ENCODE measurements at regions not wholly inside any gene's neighbourhood (a gene's known extent, or its start where the extent isn't known, plus 50 kb on each side); places are given as distances from the start of the nearest gene placed in this dataset.

DNA sequence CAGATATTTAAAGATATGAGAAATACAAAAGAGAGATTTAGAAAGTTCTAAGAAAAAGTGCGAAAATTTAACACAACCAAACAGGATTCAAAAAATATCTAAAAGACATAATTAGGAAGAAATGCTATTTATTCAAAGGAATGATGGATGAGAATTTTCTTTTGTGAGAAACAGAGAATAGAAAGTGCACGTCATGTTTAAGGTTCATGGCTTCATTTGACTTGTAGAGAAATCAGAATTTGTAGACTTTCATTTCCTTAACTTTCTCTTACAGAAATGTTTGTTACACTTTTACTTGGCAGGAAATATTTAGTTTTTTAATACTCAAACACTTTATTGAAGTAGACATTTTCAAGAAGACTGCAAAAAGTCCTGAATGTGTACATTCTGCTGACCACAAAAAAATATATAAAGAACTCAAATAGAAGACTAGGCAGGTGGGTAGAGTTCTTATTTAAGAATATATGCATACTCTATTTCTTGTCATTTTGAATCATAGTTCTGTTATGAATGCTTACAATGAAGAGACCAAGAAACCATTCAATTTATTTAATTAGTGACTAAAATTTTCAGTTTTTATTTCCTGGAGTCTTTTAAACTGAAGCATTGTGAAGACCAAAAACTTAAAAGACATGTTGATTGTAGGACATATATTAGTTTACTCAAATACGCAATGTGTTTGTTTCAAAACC lies 710.5 kb upstream of the HS3ST5 start:
- Mint-ChIP-seq H3K4me3 (no peak overlapping the region), H3K9me3 (peaks cover 7% of the 10 kb centered on the region), H3K36me3 (peaks cover 3% of the 10 kb centered on the region; the same call in 1 of the 2 replicates), H3K4me1 (peaks cover 8% of the 10 kb centered on the region), H3K27me3 (ENCODE audit: low read depth) (peaks cover 61% of the 10 kb centered on the region), H3K27ac (no peak overlapping the region)
- CTCF ChIA-PET, result interaction anchor here (1.0 kb wide), 1 partner anchor 492 kb away, joined by 3 read pairs; no protein-coding TSS in a partner anchor
- no peak for TF ChIP-seq TCF7 (CRISPR knock-in tag; IDR thresholded peaks at IDR 0.05; ENCODE audit: low read depth)
- TF ChIP-seq, protein P1, sequence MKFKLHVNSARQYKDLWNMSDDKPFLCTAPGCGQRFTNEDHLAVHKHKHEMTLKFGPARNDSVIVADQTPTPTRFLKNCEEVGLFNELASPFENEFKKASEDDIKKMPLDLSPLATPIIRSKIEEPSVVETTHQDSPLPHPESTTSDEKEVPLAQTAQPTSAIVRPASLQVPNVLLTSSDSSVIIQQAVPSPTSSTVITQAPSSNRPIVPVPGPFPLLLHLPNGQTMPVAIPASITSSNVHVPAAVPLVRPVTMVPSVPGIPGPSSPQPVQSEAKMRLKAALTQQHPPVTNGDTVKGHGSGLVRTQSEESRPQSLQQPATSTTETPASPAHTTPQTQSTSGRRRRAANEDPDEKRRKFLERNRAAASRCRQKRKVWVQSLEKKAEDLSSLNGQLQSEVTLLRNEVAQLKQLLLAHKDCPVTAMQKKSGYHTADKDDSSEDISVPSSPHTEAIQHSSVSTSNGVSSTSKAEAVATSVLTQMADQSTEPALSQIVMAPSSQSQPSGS (CRISPR knock-in tag; IDR thresholded peaks at IDR 0.05; ENCODE audit: borderline replicate concordance, low read depth), result no peak
- TF ChIP-seq SOX15 (CRISPR knock-in tag; IDR thresholded peaks at IDR 0.05), result no peak
- TF ChIP-seq GABPB1 (CRISPR knock-in tag; IDR thresholded peaks at IDR 0.05), result no peak
- no peak for TF ChIP-seq ATF1 (CRISPR knock-in tag; IDR thresholded peaks at IDR 0.05)
- no peak for TF ChIP-seq TEAD1 (CRISPR knock-in tag; IDR thresholded peaks at IDR 0.05)
- TF ChIP-seq, protein P2, sequence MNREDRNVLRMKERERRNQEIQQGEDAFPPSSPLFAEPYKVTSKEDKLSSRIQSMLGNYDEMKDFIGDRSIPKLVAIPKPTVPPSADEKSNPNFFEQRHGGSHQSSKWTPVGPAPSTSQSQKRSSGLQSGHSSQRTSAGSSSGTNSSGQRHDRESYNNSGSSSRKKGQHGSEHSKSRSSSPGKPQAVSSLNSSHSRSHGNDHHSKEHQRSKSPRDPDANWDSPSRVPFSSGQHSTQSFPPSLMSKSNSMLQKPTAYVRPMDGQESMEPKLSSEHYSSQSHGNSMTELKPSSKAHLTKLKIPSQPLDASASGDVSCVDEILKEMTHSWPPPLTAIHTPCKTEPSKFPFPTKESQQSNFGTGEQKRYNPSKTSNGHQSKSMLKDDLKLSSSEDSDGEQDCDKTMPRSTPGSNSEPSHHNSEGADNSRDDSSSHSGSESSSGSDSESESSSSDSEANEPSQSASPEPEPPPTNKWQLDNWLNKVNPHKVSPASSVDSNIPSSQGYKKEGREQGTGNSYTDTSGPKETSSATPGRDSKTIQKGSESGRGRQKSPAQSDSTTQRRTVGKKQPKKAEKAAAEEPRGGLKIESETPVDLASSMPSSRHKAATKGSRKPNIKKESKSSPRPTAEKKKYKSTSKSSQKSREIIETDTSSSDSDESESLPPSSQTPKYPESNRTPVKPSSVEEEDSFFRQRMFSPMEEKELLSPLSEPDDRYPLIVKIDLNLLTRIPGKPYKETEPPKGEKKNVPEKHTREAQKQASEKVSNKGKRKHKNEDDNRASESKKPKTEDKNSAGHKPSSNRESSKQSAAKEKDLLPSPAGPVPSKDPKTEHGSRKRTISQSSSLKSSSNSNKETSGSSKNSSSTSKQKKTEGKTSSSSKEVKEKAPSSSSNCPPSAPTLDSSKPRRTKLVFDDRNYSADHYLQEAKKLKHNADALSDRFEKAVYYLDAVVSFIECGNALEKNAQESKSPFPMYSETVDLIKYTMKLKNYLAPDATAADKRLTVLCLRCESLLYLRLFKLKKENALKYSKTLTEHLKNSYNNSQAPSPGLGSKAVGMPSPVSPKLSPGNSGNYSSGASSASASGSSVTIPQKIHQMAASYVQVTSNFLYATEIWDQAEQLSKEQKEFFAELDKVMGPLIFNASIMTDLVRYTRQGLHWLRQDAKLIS (CRISPR knock-in tag; IDR thresholded peaks at IDR 0.05; ENCODE audit: borderline replicate concordance), result no peak
- no peak for TF ChIP-seq FOXK1 (CRISPR knock-in tag; IDR thresholded peaks at IDR 0.05)
- TF ChIP-seq SMAD3 (CRISPR knock-in tag; IDR thresholded peaks at IDR 0.05; ENCODE audit: borderline replicate concordance), result no peak
- no peak for TF ChIP-seq ZNF423 (CRISPR knock-in tag; IDR thresholded peaks at IDR 0.05)
- no peak for DNase-seq (ENCODE audit: low spot score)
- ATAC-seq, result no peak
- POLR2A ChIA-PET, result no interaction called here

DNA sequence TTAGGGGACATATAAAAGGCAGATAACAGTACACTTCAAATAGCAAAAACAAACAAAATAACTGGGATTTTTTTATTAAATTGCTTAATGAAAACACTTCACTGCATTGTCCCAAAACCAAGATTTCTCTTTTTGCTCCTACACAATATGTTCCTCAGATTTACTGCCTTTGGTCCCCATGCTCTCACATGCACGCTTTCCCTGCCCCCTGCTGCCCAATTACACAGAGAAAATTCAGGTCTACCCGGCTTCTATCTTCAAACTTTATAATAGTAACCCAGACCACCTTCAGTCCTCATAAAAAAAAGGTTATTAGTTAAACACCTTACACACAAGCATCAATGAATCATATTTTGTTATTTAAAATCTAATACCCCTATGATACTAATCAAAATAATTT lies 673.8 kb upstream of the HS3ST5 start:
- ATAC-seq (no peak), DNase-seq (ENCODE audit: low spot score) (no peak)
- Mint-ChIP-seq H3K27ac (no peak overlapping the region), H3K36me3 (peaks cover 20% of the 10 kb centered on the region), H3K27me3 (ENCODE audit: low read depth) (no peaks in the 10 kb centered on the region), H3K4me3 (no peak overlapping the region), H3K4me1 (no peaks in the 10 kb centered on the region), H3K9me3 (peaks cover 25% of the 10 kb centered on the region)
- POLR2A ChIA-PET, result no interaction called here
- CTCF ChIA-PET, result no interaction called here
- TF ChIP-seq, protein P3, sequence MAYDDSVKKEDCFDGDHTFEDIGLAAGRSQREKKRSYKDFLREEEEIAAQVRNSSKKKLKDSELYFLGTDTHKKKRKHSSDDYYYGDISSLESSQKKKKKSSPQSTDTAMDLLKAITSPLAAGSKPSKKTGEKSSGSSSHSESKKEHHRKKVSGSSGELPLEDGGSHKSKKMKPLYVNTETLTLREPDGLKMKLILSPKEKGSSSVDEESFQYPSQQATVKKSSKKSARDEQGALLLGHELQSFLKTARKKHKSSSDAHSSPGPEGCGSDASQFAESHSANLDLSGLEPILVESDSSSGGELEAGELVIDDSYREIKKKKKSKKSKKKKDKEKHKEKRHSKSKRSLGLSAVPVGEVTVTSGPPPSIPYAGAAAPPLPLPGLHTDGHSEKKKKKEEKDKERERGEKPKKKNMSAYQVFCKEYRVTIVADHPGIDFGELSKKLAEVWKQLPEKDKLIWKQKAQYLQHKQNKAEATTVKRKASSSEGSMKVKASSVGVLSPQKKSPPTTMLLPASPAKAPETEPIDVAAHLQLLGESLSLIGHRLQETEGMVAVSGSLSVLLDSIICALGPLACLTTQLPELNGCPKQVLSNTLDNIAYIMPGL (CRISPR knock-in tag; IDR thresholded peaks at IDR 0.05), result no peak
- TF ChIP-seq, protein P4, sequence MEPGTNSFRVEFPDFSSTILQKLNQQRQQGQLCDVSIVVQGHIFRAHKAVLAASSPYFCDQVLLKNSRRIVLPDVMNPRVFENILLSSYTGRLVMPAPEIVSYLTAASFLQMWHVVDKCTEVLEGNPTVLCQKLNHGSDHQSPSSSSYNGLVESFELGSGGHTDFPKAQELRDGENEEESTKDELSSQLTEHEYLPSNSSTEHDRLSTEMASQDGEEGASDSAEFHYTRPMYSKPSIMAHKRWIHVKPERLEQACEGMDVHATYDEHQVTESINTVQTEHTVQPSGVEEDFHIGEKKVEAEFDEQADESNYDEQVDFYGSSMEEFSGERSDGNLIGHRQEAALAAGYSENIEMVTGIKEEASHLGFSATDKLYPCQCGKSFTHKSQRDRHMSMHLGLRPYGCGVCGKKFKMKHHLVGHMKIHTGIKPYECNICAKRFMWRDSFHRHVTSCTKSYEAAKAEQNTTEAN (CRISPR knock-in tag; IDR thresholded peaks at IDR 0.05), result no peak
- TF ChIP-seq, protein P5, sequence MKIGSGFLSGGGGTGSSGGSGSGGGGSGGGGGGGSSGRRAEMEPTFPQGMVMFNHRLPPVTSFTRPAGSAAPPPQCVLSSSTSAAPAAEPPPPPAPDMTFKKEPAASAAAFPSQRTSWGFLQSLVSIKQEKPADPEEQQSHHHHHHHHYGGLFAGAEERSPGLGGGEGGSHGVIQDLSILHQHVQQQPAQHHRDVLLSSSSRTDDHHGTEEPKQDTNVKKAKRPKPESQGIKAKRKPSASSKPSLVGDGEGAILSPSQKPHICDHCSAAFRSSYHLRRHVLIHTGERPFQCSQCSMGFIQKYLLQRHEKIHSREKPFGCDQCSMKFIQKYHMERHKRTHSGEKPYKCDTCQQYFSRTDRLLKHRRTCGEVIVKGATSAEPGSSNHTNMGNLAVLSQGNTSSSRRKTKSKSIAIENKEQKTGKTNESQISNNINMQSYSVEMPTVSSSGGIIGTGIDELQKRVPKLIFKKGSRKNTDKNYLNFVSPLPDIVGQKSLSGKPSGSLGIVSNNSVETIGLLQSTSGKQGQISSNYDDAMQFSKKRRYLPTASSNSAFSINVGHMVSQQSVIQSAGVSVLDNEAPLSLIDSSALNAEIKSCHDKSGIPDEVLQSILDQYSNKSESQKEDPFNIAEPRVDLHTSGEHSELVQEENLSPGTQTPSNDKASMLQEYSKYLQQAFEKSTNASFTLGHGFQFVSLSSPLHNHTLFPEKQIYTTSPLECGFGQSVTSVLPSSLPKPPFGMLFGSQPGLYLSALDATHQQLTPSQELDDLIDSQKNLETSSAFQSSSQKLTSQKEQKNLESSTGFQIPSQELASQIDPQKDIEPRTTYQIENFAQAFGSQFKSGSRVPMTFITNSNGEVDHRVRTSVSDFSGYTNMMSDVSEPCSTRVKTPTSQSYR (CRISPR knock-in tag; IDR thresholded peaks at IDR 0.05), result no peak
- TF ChIP-seq SOX15 (CRISPR knock-in tag; IDR thresholded peaks at IDR 0.05) (no peak), MYBL2 (CRISPR knock-in tag; IDR thresholded peaks at IDR 0.05) (no peak), ZNF219 (CRISPR knock-in tag; IDR thresholded peaks at IDR 0.05; ENCODE audit: borderline replicate concordance) (no peak), CBFB (CRISPR knock-in tag; IDR thresholded peaks at IDR 0.05; ENCODE audit: low read depth) (no peak), SP1 (CRISPR knock-in tag; conservative IDR thresholded peaks at IDR 0.05) (no peak), NFATC4 (CRISPR knock-in tag; IDR thresholded peaks at IDR 0.05) (no peak), SMAD3 (CRISPR knock-in tag; IDR thresholded peaks at IDR 0.05; ENCODE audit: borderline replicate concordance) (no peak)
- TF ChIP-seq, protein P6, sequence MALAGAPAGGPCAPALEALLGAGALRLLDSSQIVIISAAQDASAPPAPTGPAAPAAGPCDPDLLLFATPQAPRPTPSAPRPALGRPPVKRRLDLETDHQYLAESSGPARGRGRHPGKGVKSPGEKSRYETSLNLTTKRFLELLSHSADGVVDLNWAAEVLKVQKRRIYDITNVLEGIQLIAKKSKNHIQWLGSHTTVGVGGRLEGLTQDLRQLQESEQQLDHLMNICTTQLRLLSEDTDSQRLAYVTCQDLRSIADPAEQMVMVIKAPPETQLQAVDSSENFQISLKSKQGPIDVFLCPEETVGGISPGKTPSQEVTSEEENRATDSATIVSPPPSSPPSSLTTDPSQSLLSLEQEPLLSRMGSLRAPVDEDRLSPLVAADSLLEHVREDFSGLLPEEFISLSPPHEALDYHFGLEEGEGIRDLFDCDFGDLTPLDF (CRISPR knock-in tag; IDR thresholded peaks at IDR 0.05), result no peak
- TF ChIP-seq, protein P7, sequence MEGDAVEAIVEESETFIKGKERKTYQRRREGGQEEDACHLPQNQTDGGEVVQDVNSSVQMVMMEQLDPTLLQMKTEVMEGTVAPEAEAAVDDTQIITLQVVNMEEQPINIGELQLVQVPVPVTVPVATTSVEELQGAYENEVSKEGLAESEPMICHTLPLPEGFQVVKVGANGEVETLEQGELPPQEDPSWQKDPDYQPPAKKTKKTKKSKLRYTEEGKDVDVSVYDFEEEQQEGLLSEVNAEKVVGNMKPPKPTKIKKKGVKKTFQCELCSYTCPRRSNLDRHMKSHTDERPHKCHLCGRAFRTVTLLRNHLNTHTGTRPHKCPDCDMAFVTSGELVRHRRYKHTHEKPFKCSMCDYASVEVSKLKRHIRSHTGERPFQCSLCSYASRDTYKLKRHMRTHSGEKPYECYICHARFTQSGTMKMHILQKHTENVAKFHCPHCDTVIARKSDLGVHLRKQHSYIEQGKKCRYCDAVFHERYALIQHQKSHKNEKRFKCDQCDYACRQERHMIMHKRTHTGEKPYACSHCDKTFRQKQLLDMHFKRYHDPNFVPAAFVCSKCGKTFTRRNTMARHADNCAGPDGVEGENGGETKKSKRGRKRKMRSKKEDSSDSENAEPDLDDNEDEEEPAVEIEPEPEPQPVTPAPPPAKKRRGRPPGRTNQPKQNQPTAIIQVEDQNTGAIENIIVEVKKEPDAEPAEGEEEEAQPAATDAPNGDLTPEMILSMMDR (IDR thresholded peaks at IDR 0.05), result no peak
